ENCODE measurements at regions not wholly inside any gene's neighbourhood (a gene's known extent, or its start where the extent isn't known, plus 50 kb on each side); places are given as distances from the start of the nearest gene placed in this dataset.

DNA sequence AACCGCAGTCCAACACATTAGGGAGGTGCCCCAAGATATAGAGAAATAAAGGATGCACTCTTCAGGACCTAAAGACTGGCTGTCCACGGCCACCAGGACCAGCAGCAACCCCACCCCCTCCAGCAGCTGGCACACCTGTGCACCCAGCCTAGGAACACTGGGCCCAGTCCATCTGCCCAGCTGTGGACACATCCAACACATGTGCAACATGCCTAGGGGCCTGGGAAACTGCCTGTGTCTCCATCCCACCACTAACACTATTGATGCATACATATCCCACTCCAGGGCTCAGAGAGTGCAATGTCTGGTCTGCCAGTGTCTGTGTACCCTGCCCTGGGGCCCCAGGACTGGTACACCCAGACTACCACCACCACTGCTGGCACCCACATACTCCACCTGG lies 1781.3 kb downstream of the MAT2B start:
- TF ChIP-seq RNF2 (conservative IDR thresholded peaks at IDR 0.05; ENCODE audit: low read depth) (no peak), CREB1 (IDR thresholded peaks at IDR 0.05) (no peak), CREB1 (CRISPR knock-in tag; IDR thresholded peaks at IDR 0.05) (no peak), ETS1 (CRISPR knock-in tag; IDR thresholded peaks at IDR 0.05) (no peak), EZH2 (conservative IDR thresholded peaks at IDR 0.05; ENCODE audit: low read depth, low read length) (no peak), RAD21 (CRISPR knock-in tag; IDR thresholded peaks at IDR 0.05) (no peak)
- TF ChIP-seq, protein P1, sequence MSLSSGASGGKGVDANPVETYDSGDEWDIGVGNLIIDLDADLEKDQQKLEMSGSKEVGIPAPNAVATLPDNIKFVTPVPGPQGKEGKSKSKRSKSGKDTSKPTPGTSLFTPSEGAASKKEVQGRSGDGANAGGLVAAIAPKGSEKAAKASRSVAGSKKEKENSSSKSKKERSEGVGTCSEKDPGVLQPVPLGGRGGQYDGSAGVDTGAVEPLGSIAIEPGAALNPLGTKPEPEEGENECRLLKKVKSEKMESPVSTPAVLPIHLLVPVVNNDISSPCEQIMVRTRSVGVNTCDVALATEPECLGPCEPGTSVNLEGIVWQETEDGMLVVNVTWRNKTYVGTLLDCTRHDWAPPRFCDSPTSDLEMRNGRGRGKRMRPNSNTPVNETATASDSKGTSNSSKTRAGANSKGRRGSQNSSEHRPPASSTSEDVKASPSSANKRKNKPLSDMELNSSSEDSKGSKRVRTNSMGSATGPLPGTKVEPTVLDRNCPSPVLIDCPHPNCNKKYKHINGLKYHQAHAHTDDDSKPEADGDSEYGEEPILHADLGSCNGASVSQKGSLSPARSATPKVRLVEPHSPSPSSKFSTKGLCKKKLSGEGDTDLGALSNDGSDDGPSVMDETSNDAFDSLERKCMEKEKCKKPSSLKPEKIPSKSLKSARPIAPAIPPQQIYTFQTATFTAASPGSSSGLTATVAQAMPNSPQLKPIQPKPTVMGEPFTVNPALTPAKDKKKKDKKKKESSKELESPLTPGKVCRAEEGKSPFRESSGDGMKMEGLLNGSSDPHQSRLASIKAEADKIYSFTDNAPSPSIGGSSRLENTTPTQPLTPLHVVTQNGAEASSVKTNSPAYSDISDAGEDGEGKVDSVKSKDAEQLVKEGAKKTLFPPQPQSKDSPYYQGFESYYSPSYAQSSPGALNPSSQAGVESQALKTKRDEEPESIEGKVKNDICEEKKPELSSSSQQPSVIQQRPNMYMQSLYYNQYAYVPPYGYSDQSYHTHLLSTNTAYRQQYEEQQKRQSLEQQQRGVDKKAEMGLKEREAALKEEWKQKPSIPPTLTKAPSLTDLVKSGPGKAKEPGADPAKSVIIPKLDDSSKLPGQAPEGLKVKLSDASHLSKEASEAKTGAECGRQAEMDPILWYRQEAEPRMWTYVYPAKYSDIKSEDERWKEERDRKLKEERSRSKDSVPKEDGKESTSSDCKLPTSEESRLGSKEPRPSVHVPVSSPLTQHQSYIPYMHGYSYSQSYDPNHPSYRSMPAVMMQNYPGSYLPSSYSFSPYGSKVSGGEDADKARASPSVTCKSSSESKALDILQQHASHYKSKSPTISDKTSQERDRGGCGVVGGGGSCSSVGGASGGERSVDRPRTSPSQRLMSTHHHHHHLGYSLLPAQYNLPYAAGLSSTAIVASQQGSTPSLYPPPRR (CRISPR knock-in tag; IDR thresholded peaks at IDR 0.05; ENCODE audit: borderline replicate concordance), result no peak
